ENCODE measurements at regions not wholly inside any gene's neighbourhood (a gene's known extent, or its start where the extent isn't known, plus 50 kb on each side); places are given as distances from the start of the nearest gene placed in this dataset.
"Not testable (repeated sequence)": the region's sequence is repeated elsewhere in the genome, so short reads cannot be mapped to it uniquely, and the experiment has no call there.

DNA sequence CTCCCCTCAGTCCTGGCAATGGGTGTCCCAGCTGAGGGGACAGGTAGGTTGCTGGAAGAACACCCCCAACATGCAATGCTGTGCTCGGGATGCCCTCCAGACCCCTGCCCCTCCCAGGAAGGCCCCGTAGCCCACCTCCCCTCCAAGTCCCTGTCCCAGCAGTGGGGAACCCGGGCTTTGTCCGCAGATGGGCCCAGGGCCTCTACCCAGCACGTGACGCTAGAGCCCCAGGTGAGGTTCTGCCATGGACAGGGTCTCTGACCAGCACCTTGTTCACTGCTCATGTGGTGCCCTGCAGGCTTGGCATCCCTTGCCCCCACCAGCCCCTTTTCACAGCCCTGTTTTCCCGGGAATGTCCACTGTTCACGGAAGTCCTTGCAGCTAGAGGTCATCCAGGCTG lies 220.0 kb upstream of the SGCG start:
- DNase-seq, result no peak

DNA sequence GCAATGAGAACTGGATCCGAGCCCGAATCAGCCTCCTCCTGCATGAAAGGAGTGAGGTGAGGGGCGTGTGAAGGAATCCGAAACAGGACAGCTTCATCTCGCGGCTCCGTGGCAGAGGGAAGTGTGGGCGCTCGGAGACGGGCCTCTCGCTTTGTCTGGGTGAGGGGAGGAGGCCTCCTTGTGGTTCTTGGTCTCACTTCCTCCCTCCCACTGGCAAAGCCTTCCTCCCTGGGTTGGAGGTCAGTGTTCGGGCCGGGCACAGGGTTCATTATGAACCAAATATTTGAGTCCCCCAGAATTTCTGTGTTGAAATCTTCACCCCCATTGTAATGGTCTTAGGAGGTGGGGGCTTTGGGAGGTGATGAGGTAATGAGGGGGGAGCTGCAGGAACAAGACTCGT lies 219.4 kb upstream of the SGCG start:
- DNase-seq, result not testable (repeated sequence)

DNA sequence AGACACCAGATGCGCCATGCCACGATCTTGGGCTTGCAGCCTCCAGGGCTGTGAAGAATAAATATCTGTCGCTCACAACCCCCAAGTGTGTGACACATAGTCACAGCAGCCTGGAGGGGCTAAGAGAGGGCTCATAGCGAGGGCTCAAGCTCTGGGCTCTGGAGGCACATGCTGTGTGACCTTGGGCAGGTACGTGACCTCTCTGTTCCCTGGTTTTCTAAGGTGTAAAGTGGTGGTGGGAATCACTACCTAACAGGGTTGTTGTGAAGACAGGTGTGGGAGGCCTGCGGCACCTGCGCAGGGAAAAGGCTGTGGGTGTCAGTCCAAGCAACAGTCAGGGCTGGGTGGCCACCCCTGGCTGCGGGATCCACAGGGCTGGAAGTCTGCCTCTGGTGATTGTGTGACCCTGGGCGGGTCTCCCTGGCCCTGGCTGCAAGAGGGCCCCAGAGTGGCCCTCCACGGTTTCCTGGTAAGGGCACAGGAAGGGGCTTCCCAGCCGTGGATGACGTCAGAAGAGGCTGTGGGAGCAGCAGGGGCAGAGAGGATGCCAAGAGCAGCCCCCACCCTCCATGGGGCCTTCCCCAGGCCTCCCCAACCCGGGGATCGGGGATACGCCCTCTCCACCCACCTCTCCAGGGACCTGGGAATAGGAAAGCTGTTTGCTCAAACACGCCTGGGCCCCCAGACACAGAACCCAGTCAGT lies 218.8 kb upstream of the SGCG start:
- no peak for DNase-seq

DNA sequence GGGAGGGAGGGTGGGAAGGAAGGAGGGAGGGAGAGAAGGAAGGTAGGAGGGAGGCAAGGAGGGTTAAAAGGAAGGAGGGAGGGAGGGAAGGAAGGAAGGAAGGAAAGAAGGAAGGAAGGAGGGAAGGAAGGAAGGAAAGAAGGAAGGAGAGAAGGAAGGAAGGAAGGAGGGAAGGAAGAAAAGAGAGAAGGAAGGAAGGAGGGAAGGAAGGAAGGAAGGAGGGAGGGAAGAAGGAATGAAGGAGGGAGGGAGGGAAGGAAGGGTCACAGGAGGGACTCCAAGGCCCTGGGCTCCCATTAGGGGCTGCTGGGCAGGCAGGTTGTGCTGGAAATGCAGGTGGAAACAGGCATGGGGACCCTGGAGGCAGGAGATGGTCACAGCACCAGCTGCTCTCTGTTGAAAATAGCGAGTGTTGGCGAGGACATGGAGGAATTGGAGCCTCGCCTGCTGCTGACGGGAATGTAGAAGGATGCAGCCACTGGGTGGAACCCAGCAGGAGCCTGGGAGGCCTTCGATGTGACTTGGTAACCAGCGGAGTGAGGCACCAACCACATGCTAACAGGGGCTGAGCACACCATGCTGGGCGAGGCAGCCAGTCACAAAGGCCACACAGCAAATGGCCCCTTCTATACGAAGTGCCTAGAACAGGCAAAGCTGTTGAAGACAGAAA lies 217.3 kb upstream of the SGCG start:
- not testable (repeated sequence) for DNase-seq

DNA sequence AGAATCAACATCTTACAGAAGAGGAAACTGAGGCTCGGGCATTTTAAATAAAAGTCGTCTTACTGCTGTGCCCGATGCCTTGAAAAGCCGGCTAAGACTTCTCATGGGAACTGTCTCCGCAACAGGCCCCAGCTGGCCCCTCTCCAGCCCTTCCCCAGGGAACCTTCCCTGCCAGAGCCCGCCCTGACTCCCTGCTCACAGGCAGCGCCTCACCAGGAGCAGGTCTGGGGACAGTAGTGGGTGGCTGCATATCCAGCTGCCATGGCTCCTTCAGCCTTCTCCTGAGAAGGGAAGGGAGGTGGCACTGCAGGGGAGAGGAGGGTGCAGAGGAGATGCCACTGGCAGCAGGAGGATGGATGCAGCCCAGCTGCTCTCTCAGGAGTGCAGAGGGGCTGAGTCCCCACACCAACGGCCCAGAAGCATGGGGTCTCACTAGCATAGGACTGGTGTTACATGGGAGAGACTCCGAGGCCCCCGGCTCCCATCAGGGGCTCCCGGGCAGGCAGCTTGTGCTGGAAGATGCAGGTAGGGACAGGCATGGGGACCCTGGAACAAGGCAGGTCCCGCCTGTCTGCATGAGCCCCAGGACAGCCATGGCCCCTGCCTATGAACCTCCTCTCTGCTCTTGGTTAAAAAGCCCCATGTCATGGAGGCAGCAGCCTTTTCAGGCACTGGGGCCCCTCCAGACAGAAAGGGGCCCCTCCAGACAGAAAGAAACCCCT lies 216.4 kb upstream of the SGCG start:
- no peak for DNase-seq

DNA sequence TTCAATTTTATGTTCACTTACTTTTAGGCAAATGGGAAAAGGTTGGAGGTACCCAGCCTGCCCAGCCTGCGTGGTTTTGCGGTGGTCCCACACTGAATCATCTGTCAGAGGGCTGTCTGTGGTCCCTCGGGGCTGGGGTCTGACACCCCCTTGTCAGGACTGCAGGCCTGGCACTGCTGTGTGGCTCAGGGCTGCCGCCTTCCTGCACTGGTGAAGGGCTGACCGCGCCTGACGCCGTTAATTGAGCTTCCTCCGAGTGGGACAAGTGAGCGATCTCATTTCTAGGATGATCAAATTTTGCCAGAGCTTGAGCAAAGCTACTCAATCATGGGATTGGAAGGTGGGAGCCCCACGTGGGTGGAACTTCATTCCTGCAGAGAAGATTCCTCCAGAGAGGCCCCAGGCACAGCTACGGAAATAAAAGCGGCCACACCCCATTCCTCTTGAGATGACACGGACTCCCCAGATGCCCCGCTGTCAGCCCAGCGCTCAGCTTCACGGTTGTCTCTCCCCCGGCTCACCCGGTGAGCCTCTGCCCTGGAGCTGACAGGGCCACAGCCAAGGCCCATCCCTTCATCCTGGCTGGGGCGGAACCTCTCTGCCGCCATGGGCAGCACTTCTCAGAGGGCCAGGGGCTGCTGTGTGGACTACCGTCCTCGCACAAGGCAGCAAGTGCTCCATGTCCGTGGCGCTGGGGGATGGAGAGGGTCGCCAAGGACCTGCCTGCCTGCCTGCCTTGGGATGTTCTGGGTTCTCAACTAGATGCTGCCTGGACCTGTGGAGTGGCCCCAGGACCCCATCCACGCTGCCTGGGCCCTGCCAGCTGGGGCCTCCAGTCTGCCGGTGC lies 215.5 kb upstream of the SGCG start:
- DNase-seq, result not testable (repeated sequence)

DNA sequence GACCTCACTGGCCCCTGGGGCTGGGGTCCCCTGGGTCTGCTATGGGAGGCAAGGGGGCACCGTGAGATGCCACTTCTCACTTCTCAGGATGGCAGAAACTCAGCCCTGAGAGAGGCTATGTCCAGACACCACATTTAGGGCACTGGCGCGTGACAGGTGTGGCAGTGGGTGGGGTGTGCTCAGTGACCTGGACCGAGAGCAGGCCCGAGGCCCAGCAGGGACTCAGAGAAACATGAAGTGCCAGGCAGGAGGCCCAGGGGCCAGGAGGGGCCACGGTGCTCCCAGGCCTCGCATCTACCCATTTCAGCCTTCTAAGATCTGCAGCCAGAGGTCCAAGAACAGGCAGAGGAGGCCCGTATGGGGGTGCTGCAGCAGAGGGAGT lies 214.9 kb upstream of the SGCG start:
- not testable (repeated sequence) for DNase-seq

DNA sequence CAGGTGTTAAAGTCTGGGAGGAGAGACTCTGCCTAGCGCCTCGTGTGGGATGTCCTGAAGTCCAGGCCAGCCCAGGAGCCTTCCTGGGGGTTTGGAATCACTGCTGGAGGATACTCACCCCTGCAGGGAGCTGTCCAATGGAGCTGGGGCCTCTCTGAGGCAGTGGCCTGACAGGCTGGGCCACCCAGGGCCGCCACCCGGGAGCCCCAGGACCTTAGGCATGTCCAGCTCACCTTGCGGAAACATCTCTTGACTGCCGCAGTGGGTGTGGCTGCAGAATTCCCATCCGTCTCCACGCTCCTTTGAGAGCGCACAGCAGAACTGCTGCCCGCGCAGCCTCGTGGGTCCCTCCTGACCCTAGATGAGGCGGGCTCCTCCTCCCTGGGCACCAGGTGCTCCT lies 214.0 kb upstream of the SGCG start:
- DNase-seq, result not testable (repeated sequence)

DNA sequence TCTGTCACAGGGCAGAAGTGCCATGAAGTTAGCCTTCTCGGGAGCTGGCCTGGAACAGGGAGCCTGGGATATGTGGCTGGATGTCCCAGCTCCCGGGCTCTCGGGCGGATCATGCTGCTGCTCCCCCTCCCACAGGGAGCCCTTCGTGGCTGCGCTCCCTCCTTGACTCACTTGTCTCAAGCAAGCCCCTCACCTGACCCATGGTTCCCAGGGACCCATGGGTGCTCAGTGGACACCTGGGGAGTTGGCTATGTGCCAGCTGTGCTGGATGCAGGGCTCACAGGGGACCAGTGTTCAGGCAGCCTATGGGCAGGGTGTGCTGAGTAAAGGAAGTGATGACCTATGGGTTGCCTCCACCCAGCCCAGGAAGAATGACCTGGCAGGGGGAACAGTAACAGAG lies 213.1 kb upstream of the SGCG start:
- DNase-seq, result no peak

DNA sequence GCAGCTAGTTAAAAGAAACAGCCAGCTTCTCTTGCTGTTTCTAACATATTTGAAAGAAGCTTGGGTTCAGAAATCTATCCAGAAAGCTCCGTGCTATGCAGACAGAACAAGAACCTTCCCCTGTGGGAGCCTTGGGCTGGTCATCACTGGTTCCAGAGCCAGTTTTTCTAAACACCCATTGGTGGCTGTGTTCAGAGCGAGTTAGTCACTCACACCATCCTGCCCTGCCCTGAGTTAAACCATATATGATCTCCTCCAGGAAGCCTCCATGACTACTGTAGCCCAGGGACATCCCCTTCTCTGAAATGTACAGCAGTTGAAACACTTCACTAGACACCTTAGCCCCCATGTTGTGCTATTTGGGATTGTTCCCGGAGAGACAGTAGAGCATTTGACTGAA lies 200.8 kb upstream of the SGCG start:
- DNase-seq, result no peak

DNA sequence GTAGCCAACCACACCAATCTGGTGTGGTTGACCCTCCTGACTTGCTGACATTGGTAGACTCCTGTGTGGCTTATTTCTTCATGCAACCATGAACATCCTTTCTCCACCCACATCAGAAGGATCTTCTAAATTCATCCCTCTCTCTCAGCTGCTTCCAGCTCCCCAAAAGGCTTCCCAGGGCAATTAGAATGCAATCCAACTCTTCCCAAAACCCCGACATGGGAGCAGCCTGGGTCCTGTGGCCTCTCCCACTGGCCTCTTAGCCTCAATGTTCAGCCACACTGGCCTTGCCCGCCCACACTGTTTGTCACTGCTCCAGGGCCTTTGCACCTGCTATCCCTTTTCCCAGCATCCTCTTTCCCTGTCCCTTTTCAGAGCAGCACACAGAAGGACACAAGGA lies 199.8 kb upstream of the SGCG start:
- DNase-seq, result no peak

DNA sequence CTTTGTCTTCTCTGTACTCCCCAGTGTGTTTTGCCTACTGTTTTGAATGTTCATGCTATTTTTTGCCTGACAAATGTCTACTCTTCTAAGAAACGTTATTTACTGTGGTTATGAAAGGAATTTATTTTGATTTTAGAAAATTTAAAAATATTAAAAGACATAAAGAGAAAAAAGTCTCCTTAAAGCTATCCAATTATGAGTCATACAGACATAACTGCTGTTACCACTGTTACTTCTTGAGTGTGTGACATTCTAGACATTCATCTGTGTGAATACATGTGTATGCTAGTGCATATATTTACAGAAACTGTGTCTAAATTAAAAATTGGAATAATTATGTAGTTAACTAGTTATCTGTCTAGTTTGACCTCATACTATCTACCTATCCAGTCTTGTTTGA lies 187.6 kb upstream of the SGCG start:
- DNase-seq, result no peak

DNA sequence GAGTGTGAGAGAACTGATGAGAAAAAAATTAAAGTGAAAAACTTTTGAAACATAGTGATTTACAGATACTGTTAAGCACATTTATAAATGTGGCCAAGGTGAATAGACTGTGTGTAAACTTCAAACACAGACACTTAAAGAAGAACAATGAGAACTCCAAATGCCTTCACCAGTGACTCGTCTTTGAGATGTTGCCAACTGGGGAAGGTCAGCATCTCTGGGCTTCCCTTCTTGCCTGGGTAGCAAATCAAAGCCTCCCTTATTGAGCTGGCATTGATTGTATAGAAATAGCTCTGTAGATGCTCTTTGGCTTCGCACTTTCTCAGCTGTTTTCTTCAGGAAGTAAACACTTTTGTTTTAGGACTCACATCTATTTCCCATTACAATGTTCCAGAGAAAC lies 177.3 kb upstream of the SGCG start:
- DNase-seq, result no peak

DNA sequence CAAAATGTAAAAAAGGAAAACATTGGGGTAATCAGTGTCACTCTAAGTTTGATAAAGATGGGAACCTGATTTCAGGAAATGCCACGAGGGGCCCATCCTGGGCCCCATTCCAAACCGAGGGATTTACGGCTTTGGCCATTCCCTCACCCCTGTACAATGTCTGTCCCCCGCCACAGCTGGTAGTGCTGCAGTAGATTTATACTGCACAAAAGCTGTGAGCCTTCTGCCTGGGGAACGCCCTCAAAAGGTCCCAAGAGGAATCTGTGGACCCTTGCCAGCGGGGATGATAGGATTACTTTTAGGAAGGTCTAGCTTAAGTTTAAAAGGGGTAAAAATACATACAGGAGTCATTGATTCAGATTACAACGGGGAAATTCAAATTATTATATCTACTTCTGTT lies 173.4 kb upstream of the SGCG start:
- DNase-seq, result no peak

DNA sequence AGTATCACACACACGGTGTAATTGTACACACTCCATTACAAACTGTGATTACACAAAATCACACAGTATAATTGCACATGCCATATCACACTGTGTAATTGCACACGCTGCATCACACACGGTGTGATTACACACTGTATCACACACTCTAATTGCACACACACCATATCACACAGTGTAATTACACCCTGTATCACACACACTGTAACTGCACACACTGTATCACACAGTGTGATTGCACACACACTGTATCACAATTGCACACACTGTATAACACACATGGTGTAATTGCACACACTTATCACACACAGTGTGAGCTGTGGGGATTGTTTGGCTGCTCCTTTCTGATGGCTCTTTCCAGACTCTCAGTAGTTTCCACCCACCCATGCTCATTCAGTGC lies 162.6 kb upstream of the SGCG start:
- DNase-seq, result no peak

DNA sequence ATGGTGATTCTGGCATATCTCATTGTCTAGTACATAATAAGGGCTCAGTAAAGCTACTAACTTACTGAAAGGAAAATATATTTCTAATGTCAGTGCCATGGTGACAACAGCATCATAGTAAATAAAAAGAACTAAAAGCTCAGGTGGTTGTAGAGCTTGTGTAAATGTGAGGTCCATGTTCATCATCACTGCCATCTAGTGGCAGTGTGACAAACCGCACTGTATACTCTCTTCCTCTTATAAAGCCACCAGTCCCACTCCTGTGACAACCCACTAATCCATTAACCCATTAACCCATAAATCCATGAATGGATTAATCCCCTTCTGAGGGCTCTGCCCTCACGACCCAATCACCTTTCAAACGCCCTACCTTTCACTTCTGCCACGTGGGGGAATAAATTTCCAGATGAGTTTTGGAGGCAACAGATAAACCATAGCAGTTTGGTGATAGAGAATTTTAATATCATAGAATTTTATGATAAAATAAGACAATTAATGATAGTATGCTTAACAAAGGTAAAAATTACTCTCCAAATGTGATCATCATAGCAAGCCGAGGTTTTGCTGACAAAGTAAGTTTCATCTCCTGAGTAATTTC lies 160.4 kb upstream of the SGCG start:
- peak; percentile 61 for DNase-seq

DNA sequence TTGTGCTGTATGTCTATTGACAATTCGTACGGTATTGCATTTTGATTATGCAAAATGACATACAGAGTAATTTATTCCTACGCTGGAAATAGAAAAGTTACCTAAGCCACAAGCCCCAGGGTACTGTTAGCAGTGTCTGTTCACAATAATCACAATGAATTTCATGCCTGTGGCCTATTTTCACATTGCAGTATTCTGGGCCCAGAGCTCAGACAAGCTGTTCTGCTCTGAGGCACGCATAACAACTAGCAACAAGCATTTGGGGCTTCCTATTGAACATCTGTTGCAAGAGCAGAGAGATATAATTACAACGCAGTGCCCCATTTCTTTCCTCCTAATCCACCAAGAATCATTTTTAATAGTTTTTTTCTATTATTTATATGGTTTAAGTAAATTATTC lies 158.9 kb upstream of the SGCG start:
- DNase-seq, result no peak

DNA sequence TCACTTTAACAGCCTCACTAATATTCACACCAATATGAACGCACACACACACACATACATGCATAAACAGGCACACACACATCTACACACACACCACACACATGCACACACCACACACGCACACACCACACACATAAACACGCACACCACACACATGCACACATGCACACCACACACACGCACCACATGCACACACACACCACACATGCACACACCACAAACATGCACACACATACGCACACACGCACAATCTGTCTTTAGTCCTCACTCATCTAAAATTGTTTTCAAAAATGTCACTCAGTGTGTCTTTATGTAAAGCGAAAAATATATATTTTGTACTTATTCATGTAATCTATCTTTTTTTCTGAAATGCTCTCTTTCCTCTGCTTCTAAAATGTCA lies 158.1 kb upstream of the SGCG start:
- DNase-seq, result no peak

DNA sequence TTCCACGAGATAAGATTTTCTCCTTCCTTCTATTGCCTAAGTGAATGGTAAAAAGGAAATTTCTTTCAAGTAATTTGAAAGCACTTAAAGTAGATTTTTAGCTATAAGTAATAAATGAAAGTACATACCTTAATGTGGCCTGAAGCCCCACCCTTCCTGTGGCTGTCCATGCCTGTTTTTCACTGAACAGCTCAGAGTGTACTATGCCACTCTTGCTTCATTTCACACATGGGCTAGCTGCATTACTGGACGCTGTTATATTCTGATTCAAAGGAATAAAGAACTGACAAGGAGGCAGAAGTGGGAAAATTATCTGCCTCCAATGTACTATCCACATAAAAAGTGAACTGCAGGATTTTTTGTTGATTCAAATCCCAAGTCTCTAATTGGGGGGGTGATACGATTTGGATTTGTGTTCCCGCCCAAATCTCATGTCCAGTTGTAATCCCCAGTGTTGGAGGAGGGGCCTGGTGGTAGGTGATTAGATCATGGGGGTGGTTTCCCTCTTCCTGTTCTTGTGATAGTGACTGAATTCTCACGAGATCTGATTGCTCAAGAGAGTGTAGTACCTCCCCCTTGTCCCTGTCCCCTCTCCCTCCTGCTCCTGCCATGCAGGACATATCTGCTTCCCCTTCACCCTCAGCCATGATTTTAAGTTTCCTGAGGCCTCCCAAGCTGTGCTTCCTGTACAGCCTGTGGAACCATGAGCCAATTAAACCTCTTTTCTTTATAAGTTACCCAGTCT lies 154.7 kb upstream of the SGCG start:
- no peak for DNase-seq

DNA sequence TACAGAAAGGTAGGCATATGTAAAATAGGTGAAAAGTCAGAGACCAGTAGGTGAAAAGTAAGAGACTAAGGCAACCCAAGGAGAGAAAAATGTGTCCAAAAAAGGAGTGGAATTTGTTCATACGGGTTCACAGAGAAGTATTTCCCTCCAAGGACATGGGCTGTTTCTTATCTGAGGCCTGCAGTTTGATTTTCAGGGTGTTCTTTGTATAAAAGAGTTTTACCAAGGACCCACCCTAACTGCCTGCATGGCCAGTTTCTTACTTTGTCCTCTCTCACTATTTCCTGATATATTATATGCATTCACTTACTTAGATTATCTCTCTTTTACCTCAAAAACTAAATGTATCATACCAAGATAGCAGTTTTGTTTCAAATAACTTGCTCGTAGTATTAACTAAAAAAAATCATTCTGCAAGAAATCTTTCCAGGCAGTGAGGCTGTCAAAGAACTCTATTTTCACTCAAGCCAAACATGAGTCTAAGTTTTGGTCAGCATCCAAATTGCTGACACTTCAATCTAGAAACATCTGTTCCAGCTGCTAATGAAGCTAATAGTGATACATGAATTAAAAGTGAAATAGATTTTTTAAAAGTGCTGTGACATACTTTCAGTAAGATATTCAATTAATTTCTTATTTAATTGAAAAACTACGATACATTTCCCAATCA lies 141.4 kb upstream of the SGCG start:
- DNase-seq, result no peak

DNA sequence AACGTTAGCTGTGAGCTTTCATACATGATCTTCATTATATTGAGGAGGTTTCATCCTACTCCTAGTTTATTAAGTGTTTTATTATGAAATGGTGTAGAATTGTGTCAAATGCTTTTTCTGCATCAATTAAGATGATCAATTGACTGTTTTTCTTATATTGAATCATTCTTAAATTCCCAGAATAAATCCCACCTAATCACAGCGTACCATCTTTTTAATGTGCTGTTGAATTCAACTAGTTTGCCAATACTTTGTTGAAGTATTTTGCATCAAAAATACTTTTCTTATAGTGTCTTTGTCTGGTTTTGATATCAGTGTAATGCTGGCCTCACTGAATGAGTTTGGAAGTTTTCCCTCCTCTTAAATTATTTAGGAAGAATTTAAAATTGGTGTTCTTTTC lies 138.6 kb upstream of the SGCG start:
- DNase-seq, result no peak

DNA sequence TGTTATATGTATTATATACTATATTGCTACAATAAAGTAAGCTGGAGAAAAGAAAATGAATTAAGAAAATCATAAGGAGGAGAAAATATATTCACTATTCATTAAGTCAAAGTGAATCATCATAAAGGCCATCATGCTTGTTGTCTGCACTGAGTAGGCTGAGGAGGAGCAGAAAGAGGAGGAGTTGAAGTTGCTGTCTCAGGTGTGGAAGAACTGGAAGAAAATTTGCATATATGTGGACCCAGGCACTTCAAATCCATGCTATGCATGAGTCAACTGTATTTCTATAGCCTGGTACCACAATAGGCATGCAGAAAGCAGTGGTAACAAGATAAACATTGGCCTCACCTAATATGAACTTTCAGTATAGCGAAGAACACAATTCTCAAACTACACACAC lies 135.9 kb upstream of the SGCG start:
- no peak for DNase-seq
